NCI-H226 (cell line): ENCODE measurements at regions not wholly inside any gene's neighbourhood (a gene's known extent, or its start where the extent isn't known, plus 50 kb on each side); places are given as distances from the start of the nearest gene placed in this dataset.
A peak's percentile ranks its signal among the peaks of the same experiment; 100 is the strongest.
"Not testable (repeated sequence)": the region's sequence is repeated elsewhere in the genome, so short reads cannot be mapped to it uniquely, and the experiment has no call there.

Source experiments
- DNase-seq: peaks from one replicate; pipeline ENCODE4 v3.0.0-alpha.2; 2015

- no peak for DNase-seq
Observed at GRCh38 chr9:103242486-103242885, 247.4 kb downstream of the CYLC2 start.

- no peak for DNase-seq
Observed at GRCh38 chr9:103243553-103243952, 248.4 kb downstream of the CYLC2 start.

GRCh38 chr9:103245369-103245768 lies 250.2 kb downstream of the CYLC2 start:
- DNase-seq: peak; percentile 41

- no peak for DNase-seq
Observed at GRCh38 chr9:103261951-103262350, 266.8 kb downstream of the CYLC2 start.

GRCh38 chr9:103266064-103266463 lies 270.9 kb downstream of the CYLC2 start:
- no peak for DNase-seq

- DNase-seq: no peak
Observed at GRCh38 chr9:103277240-103277639, 282.1 kb downstream of the CYLC2 start.

GRCh38 chr9:103281126-103281525 lies 286.0 kb downstream of the CYLC2 start:
- DNase-seq: no peak

GRCh38 chr9:103287361-103287760 lies 292.2 kb downstream of the CYLC2 start:
- DNase-seq: no peak

- peak; percentile 20 for DNase-seq
Observed at GRCh38 chr9:103296189-103296588, 301.1 kb downstream of the CYLC2 start.

GRCh38 chr9:103301051-103301450 lies 305.9 kb downstream of the CYLC2 start:
- peak; percentile 72 for DNase-seq

- DNase-seq: no peak
Observed at GRCh38 chr9:103304797-103305196, 309.7 kb downstream of the CYLC2 start.

- no peak for DNase-seq
Observed at GRCh38 chr9:103319979-103320378, 324.8 kb downstream of the CYLC2 start.

GRCh38 chr9:103323699-103324098 lies 328.6 kb downstream of the CYLC2 start:
- no peak for DNase-seq

- no peak for DNase-seq
Observed at GRCh38 chr9:103335461-103335860, 340.3 kb downstream of the CYLC2 start.

- DNase-seq: no peak
Observed at GRCh38 chr9:103355000-103355399, 359.9 kb downstream of the CYLC2 start.

- not testable (repeated sequence) for DNase-seq
Observed at GRCh38 chr9:103357980-103358379, 362.8 kb downstream of the CYLC2 start.

- peak; percentile 39 for DNase-seq
Observed at GRCh38 chr9:103361906-103362305, 366.8 kb downstream of the CYLC2 start.

- no peak for DNase-seq
Observed at GRCh38 chr9:103362986-103363385, 367.9 kb downstream of the CYLC2 start.

GRCh38 chr9:103364753-103365152 lies 369.6 kb downstream of the CYLC2 start:
- DNase-seq: peak; percentile 99

GRCh38 chr9:103371152-103371551 lies 376.0 kb downstream of the CYLC2 start:
- DNase-seq: no peak

GRCh38 chr9:103372828-103373227 lies 377.7 kb downstream of the CYLC2 start:
- DNase-seq: no peak

GRCh38 chr9:103377667-103378066 lies 382.5 kb downstream of the CYLC2 start:
- DNase-seq: no peak

GRCh38 chr9:103397868-103398600 lies 402.9 kb downstream of the CYLC2 start:
- peak; percentile 76 for DNase-seq

GRCh38 chr9:103399535-103399934 lies 404.4 kb downstream of the CYLC2 start:
- no peak for DNase-seq

GRCh38 chr9:103407260-103407659 lies 412.1 kb downstream of the CYLC2 start:
- DNase-seq: no peak
